NCI-H146 treated with DMSO at 0.1 percent for 48 hours (cell line): ENCODE measurements at regions not wholly inside any gene's neighbourhood (a gene's known extent, or its start where the extent isn't known, plus 50 kb on each side); places are given as distances from the start of the nearest gene placed in this dataset.

Experiments
- DNase-seq: peaks from one replicate; lab custom pipeline; 2025; ENCODE audit not compliant: unreplicated experiment; lab: John Stamatoyannopoulos, UW

DNA sequence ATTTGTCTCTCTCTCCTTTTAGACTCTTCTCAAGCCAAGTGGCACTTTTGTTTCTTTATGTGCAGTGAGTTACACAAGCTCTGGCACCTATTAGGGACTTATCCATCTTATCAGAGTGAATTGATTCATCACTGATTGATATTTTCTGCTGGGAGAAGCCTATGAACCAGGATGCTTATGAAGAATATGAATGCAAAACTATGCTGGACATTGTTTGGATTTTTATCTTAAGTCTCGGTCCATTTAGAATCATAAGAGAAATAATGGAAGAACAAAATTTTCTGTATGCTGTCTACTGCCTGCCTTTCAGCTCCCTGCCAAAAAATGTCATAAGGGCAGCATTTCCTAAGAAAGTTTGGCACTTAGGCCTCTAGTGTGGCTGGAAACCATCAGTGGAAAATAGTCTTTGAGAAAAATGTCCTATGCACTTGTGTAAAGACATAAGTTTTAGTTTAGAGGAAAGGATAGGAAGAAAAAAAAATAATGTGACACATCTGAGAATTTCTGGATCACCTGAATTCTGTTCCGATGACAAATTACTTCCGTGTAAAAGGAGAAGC is 365.7 kb upstream of the MAD2L1 start:
- DNase-seq: no peak

DNA sequence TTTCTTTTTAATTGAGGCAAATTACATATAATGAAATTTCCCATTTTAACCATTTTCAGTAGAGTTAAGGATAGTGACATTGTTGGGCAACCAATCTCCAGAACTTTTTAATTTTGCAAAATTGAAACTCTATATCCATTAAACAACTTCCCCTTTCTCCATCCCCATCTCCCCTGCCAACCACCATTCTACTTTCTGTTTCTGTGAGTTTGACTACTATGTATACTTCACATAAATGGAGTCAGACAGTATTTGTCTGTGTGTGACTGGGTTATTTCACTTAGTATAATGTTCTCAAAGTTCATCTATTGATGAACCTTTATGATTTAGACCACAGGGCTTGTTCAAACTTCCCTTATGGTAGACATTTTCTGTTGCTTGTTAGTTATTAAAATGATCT is 364.5 kb upstream of the MAD2L1 start:
- DNase-seq: no peak

DNA sequence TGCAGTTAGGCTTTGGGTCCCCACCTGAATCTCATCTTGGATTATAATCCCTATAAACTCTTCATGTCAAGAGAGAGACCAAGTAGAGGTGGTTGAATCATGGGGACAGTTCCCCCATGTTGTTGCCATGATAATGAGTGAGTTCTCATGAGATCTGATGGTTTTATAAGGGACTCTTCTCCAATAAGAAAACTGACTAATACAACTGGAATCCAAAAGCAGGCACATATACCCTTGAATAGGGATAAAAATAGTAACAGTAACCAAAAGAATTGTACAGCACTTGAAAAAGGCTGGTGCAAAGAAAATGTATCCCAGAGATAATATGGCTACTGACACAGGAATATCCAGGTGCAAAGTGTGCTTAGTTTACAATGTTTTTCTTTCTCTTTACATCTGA is 351.5 kb upstream of the MAD2L1 start:
- DNase-seq: no peak

DNA sequence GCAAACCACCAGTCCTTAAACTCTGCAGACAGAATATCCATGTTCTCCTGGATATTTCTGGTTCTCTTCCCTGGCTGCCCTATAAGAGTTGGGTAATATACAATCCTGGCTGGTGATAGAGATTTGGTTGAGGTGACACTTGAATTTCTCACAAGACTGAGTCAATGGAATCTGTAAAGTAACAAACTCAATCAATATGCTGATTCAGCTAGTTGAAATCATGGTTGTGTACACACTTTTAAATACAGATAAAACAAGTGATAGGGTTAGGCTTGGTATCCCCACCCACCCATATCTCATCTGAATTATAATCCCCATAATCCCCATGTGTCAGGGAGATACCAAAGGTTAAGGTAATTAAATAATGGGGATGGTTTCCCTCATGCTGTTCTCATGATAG is 349.2 kb upstream of the MAD2L1 start:
- no peak for DNase-seq

DNA sequence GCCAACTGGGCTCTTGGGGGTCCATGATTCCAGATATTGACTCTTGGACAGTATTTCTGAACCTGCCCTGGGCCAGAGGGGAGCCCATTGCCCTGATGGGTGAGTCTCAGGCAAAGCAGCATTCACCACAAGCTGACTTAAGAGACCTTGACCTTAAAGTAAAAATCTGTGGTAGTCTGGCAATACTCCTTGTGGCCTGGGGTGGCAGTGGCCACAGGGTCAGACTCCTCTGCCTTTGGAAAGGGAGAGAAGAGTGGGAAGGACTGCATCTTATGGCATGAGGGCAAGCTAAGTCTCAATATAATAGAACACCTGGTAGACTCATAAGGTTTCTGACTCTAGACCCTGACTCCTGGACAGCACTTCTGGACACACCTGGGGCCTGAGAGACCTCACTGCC is 340.3 kb upstream of the MAD2L1 start:
- no peak for DNase-seq

DNA sequence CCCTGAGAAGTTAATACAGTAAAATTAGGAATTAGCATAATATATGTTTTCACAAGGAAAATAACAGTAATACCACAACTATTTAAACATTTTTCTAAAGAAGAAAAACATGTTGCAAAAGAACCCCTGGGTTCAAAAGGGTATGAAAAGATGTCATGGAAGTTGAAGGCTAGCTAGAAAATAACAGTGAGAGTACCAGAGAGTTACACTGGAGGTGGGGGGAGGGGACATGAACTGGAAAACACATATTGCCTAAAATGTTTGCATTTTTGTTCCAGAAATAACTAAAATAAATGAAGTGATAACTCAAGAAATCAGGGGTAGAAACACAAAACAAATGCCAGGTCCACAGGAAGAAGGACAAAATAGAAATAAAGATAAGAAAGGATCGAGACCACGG is 336.6 kb upstream of the MAD2L1 start:
- DNase-seq: no peak

DNA sequence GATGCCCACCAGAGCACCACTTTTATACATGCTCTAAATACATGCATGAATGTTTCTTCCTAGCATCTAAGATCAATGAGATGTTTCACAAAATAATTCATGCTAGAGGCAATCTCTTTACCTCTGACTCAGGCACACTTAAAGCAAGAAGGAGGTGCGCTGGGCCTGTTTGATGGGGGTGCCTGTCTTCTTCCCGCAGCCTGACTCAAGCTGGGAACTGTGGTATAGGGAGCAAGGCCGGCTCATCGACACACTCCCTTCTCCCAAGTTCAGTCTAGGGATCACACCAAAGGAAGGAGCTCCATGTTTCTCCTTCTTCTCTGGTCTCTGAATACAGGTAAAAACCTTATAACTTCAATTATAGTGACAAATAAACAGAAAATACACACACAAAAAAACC is 333.8 kb upstream of the MAD2L1 start:
- DNase-seq: no peak

DNA sequence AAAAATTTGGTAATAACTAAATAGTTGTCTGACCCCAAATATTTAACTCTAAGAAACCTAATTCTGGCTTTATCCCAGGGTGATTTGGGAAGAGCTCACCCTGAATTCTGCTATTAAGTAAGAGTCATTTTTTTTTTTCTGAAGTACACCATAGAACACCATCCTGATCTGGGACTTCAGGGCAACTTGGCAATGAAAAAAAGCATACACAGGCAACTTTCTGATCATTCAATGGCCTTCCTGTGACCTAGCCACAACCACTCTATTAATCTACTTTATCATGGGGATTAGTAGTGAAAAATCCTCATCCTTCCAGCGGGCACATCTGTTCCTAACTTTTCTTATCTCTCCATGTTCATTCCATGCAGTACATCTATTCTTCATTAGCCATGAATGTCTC is 333.2 kb upstream of the MAD2L1 start:
- no peak for DNase-seq

DNA sequence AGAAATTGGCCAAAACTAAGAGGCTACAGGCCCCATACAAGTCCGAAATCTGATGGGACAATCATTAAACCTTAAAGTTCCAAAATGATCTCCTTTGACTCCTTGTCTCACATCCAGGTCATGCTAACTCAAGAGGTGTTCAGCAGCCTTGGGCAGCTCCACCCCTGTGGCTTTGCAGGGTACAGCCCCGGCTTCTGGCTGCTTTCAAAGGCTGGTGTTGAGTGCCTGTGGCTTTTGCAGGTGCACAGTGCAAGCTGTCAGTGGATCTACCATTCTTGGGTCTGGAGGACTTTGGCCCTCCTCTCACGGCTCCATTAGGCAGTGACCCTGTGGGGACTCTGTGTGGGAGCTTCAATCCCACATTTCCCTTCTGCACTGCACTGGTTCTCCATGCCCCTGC is 329.1 kb upstream of the MAD2L1 start:
- no peak for DNase-seq

DNA sequence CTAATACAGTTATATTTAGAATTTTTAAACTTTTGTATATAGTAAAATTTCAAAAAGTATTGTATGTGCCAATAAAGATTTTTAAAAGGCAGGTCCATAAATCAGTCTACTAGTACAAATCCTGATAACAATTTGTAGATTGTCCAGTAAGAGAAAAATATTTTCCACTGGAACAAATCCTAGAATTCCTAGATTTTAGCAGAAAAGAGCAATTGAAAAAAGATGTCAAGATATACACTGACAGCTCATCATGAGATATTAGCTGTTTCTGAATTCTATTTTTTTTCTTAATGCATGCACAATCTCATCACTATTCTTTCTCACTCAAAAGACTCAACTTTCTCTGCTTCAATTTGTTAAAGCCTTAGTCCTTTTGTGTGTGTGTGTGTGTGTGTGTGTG is 289.2 kb upstream of the MAD2L1 start:
- no peak for DNase-seq

DNA sequence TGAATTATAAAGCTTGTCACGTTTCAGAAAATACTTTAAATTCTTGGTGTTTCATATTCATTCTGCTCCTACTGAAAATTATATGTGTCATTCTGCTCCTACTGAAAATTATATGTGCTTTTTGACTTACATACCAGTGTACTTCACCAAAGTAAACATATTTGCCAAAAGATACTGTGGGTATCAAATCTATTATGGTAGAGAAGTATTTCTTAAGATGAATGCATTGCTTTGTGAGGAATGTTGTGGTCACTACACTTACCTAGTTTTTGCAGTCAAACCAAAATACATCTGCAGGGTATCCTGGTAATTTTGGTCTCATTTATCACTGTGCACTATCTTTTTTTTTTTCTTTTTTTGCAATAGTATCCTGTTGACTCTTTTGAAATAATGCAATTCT is 287.7 kb upstream of the MAD2L1 start:
- no peak for DNase-seq

DNA sequence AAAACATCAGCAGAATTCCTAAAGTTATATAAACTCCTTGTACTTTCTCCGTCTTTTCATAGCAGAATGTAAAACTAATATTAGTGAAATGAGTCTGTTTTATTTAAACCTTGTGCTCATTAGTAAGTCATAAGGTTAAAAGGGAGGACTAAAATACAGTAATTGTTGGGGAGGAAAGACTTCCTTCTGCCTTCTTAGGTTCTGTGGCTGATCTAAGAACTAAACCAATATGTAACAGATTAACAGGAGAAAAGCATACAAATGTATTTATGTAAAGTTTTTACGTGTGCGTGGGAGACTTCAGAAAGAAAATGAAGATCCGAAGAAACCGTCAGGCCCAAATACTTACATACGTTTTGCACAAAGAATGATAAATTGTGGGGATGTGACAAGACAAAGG is 286.6 kb upstream of the MAD2L1 start:
- DNase-seq: no peak

DNA sequence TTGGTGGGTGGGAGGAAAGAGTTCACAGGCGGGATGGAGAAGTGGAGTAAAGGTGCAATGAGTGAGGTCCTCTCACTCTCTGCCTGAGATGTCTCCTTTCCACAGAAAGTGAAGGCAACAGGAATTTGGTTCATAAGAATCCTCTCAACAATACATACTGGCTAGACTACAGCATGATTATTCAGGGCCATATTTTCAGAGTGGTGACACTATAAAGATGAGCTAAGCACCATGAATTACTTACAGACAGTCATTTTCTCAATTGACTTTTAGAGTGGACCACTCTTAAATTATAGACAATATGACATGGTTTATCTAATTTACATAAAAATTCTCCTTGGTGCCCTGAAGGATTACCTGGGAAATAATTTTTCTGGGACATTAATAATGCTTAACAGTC is 286.1 kb upstream of the MAD2L1 start:
- no peak for DNase-seq

DNA sequence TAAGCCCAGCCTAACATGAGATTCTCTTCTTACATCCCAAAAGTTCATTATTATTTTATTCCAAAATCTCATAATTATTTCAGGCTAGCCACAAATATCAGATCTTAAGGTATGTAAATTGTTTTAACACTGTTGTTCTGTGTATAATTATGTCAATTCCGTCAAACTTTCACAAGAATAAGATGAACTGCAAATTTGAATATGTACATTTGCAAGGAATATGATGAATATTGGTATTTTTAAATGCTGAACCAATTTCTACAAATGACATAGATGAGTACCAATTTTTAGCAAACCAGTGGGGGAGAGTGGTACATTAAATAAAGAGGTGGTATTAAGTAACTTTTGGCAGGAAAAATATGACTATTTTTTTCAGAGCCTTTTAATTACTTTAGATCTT is 282.3 kb upstream of the MAD2L1 start:
- no peak for DNase-seq

DNA sequence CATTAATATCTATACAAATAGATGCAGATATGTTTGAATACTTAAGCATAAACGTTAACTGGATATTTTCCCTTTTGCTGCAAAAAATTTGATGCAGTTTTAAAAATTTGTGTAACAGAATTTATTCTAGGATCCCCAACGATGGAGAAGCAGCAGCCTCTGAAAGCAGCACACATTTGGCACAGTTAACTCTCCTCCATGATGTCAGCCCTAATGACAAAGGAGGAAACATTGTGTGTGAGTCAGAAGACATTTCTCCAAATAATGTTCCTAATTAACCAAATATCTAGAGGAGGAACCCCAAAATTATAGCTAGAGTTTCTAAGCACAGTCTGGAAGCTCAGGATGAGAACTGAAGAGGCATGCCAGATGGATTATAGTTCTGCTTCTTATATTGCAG is 281.9 kb upstream of the MAD2L1 start:
- DNase-seq: no peak

DNA sequence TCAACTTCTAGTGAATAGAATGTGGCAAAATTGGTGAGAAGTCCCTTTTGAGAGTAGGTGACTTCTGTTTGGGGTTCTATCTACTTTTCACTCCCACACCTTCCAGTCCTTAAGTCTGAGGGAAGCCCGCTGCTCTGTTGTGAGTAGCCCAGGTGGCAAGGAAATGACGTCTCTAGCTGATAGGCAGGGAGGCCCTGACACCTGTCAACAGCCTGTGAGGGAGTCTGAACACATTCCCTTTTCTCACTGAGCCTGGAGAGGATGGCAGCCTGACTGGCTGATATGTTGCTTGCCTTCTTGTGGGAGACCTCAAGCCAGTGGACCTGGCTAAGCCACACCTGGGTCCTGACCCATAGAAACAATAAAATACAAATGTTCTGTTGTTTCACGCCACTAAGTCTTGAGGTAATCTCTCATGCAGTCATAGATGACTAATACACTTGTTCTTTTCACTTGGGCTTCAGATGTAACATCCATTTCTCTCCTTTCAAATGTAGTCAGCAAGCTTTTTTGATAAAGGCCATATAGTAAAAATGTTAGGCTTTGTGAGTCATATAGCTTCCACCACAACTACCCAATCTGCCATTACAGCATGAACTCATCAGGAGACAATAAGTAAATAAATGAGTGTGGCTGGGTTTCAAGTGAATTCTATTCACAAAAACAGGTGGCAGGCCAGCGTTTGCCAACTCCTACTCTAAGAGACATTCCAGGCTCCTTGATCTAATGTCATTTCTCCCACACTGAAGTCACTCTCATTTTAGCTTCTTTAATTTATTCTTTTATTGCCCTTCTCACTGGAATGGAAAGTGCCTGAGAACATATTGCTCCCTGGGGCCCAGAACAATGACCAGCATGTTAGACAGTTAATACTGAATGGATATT is 265.1 kb upstream of the MAD2L1 start:
- DNase-seq: no peak

DNA sequence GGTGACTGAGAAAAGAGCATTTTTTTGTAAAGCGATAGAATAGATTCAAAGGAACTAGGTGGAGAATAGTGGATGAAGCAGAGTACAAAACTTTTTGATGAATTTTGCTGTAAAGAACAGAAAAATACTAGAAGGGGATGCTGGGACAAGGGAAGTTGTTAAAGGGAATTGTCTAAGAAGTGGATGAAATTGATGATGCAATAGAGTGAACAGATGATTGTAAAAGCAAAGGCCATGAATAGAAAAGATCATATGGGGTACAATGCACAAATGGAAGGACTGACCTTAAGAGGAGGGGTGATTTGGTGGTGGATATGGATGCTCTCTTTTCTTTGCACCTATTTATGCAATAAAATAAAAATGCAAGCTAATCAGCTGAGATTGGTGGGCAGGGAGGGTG is 262.7 kb upstream of the MAD2L1 start:
- DNase-seq: no peak

DNA sequence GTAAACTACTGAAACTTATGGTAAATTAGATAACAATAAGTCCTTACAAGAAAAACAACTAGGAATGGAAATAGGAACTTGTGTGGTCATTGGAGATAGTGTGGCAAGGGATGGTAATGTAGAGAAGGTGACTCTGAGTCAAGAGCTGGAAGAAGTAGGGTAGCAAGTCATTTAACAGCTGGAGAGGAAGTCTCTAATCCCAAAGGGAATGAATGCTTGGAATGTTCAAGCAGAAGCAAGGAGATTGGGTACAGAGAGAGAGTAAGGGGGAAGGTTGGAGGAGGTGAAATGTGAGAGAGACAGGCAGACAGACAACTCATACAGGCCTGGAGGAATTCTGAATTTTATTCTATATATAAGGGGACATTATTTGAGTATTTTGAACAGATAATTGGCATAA is 260.6 kb upstream of the MAD2L1 start:
- no peak for DNase-seq

DNA sequence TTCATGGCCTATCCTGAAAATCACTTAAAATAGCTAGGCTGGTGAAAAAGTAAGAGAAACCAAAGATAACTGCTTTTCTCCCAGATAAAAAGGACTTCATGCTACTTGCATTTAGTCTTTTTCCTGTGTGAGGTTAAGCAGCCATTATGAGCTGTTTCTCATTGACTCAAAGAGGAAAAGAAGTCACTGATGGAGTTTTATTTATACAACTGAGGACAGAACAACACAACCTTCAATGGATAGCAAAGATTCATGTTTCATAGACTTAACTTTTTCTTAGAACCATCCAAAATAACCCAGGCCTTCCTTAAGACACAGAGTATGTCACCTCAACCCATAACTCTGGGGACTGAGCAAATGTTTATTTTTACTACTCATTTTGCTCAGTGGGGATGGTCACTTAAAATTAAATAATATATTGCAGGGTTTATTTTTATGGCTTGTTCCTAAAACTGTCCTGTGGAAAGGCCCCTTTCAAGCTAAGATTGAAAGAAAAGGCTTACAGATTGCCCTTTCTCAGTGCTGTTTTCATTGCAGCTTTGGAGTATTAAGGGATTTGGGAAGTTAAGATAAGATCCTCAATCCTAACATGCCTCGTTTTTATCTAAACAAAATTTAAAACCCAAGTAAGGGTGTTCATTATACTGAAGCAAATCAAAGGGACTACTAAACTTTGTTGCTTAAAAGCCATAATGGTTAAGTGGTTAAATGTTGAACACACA is 252.6 kb upstream of the MAD2L1 start:
- no peak for DNase-seq

DNA sequence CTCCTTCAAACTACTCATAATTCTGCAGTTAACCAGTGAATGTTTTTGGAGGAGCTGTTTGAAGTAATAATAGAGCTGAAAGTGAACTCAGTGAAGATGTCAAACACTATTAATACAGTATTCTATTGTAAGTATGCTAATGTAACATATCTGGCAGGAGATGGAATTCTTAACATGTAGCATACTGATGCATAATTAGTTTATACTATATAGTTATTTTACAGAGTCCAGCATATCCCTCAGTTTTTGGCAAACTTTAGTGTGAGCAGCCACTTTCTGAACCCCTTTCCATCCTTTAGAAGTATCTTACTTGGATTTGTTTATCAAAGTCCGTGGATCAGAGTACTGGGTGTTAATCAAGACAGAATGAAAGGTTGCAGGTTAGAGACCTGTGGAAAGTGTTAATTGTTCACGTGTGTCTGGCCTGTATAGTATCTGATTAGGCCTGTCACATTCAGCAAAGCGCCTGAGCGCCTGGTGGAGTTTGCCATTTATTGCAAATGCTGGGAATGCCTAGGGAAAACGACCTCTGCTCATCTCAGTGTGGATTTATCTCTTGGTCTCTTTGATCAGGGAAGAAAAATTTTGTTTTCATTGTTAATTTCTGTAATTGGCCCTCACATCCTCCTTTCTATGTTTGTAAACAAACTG is 251.7 kb upstream of the MAD2L1 start:
- DNase-seq: no peak

DNA sequence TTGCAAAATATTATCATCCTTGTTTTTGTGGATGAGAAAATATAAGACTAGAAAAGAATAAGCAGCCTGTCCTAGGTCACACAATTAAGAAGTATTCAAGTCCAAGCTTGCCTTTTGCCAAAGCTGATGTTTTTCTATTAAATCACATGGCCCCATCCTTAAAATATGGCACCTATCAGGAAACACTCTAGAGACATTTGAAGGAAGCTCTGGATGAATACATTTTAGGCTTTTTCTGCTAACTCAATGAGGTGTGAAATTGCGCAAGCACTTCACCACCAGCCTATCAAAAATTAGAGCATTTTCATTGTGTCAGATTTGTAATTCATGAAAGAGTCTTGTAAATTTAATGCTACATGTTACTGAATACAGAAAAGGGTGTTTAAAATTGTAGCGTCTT is 251.1 kb upstream of the MAD2L1 start:
- no peak for DNase-seq

DNA sequence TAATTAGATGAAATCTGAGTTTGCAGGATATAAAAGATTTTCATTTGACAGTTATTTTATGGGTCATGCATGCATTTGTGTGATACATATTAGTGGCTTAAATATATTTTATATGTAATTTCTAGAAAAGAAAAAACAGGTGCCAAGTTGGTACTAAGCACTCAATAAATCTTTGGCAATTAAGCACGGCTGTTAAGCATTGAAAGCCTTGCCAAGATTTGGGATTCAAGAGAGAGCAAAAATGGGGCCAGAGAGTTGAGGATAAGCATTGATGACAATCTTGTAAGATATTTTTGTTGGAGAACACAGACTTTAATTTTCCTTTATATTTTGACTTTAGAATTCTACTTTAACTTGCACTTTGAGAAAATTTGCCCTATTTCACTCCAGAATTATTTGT is 249.8 kb upstream of the MAD2L1 start:
- DNase-seq: no peak
